Activated naive CD4-positive, alpha-beta T cell treated with anti-CD3 and anti-CD28 coated beads, Interleukin-2, amount 50 U/mL, for 24 hours (primary cell): ENCODE measurements at regions not wholly inside any gene's neighbourhood (a gene's known extent, or its start where the extent isn't known, plus 50 kb on each side); places are given as distances from the start of the nearest gene placed in this dataset.

Source experiments
- H3K27ac Mint-ChIP-seq: one replicate; pipeline ENCODE4 v1.8.0; 2021; ENCODE audit warnings: mild to moderate bottlenecking, mixed read lengths
- H3K27me3 Mint-ChIP-seq: one replicate; pipeline ENCODE4 v1.8.0; 2021; ENCODE audit warnings: mixed read lengths
- H3K36me3 Mint-ChIP-seq: one replicate; pipeline ENCODE4 v1.8.0; 2021; ENCODE audit warnings: mixed read lengths
- H3K4me1 Mint-ChIP-seq: one replicate; pipeline ENCODE4 v1.8.0; 2021; ENCODE audit warnings: mixed read lengths
- H3K4me3 Mint-ChIP-seq: one replicate; pipeline ENCODE4 v1.8.0; 2021; ENCODE audit warnings: mild to moderate bottlenecking, mixed read lengths
- H3K9me3 Mint-ChIP-seq: one replicate; pipeline ENCODE4 v1.8.0; 2021; ENCODE audit warnings: mixed read lengths

DNA sequence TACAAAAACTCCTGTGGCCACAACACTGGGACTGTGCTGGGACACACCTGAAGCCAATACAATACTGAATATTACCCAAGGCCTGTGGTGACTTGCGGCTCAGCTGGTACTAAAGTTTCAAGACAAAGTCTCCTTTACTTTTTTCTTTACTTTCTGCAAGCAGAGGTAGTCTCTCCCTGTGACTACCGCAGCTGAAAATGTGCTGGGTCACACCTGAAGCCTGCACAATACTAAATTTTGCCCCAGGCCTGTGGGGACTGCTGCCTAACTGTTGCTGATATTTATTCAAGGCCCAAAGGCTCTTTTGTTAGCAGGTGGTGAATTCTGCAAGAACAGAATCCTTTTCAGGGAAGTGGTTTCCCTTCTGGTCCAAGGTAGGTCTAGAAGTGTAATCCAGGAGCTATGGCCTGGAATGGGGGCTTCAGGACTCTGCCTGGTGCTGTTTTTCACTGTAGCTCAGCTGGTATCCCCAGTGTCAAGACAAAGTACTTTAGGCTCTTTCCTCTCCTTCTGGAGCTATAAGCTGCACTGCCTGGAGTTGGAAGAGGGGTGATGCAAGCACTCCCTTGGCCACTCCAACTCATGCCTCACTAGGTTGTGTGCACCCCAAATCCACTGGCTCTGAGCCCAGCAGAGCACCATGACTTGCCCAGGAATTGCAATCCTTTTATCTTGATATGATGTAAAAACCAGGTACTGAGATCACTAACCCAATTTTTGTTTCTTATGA lies 489.4 kb downstream of the TECRL start:
- H3K27ac Mint-ChIP-seq, result no peak overlapping the region
- H3K9me3 Mint-ChIP-seq, result peaks cover 13% of the 10 kb centered on the region
- H3K4me1 Mint-ChIP-seq, result no peaks in the 10 kb centered on the region
- no peaks in the 10 kb centered on the region for H3K27me3 Mint-ChIP-seq
- H3K36me3 Mint-ChIP-seq, result no peaks in the 10 kb centered on the region
- H3K4me3 Mint-ChIP-seq, result no peak overlapping the region

DNA sequence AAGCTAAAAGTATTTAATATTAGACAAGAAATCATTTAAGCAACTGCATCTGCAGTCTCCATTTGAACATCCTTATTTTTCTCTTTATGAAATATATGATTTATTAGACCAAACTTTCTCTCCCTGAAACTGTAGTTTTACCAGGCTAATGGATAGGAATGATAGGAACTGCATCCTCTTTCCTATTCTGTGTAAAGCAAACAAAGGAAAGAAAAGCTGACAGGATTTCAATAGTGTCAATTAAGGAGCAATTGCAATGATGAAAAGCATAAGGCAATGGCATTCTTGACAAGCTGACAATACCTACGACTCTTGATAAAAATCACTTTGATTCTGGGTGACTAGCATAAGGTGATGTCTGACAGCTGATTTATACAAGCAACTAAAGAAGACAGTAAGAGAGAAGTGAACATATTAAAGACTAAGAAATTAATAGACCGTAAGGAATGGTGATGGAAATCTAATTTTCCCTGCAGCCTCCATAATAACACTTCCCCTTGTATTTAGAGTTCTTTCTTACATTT lies 502.5 kb downstream of the TECRL start:
- Mint-ChIP-seq H3K4me3 (no peak overlapping the region), H3K27ac (no peak overlapping the region), H3K27me3 (no peaks in the 10 kb centered on the region), H3K4me1 (no peaks in the 10 kb centered on the region), H3K36me3 (no peaks in the 10 kb centered on the region), H3K9me3 (peaks cover 3% of the 10 kb centered on the region)

DNA sequence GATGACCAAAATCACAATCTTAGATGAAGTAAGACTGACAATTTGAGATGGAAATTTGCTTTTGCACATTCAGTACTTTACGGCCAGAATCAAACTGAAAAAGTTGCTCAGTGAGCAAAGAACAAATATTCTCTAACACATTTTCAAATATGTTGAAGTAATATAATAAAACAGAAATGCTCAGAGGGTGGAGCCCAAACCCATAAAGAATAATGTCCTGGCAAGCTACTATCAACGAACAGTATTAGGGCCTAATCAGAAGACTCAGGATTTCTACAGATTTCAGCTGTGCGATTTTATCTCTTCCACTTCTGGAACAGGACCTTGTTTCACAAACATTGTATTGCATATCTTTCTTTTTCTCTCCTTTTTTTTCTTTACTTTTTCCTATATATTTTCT lies 505.0 kb downstream of the TECRL start:
- Mint-ChIP-seq H3K4me3 (no peak overlapping the region), H3K36me3 (no peaks in the 10 kb centered on the region), H3K27ac (no peak overlapping the region), H3K4me1 (no peaks in the 10 kb centered on the region), H3K9me3 (peaks cover 10% of the 10 kb centered on the region), H3K27me3 (no peaks in the 10 kb centered on the region)

DNA sequence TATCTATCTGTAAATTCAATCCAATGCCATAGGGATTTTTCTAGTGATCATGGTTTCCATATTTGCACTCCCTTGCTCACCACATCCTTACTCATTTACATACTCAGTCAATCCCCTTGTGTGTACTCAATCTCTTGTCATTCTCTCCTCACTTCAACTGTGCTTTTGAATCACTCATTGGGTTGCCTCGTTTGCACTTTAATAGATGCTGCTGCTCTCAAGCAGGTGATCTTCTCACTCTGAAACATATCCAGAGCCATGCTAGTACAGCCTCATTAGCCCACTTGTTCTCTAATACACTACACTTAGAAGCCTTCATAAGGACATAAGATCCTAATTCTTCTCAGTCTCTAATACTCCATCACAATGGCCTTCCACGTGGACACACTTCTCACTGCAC lies 507.9 kb downstream of the TECRL start:
- no peak overlapping the region for H3K4me3 Mint-ChIP-seq
- H3K4me1 Mint-ChIP-seq, result no peaks in the 10 kb centered on the region
- peaks cover 19% of the 10 kb centered on the region for H3K9me3 Mint-ChIP-seq
- no peak overlapping the region for H3K27ac Mint-ChIP-seq
- no peaks in the 10 kb centered on the region for H3K27me3 Mint-ChIP-seq
- H3K36me3 Mint-ChIP-seq, result no peaks in the 10 kb centered on the region

DNA sequence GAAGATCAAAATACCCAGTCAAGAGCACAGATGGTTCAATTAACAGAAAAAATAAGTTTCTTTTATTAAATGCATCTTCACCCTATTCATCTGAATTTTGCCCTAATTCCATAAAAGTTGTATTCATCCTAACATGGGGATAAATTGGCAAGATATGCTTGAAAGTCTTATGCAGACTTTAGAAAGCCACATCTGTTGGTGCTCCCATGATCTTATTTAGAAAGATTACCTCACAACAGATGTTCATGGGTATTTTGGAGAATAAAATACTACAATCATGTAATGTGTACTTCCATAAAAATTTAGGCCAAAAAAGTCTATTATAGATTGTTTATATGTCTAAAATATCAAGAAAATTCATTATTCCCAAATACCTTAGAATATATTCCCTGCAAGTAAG lies 510.3 kb downstream of the TECRL start:
- H3K9me3 Mint-ChIP-seq, result peaks cover 19% of the 10 kb centered on the region
- no peak overlapping the region for H3K4me3 Mint-ChIP-seq
- no peaks in the 10 kb centered on the region for H3K36me3 Mint-ChIP-seq
- no peak overlapping the region for H3K27ac Mint-ChIP-seq
- H3K4me1 Mint-ChIP-seq, result no peaks in the 10 kb centered on the region
- H3K27me3 Mint-ChIP-seq, result no peaks in the 10 kb centered on the region

DNA sequence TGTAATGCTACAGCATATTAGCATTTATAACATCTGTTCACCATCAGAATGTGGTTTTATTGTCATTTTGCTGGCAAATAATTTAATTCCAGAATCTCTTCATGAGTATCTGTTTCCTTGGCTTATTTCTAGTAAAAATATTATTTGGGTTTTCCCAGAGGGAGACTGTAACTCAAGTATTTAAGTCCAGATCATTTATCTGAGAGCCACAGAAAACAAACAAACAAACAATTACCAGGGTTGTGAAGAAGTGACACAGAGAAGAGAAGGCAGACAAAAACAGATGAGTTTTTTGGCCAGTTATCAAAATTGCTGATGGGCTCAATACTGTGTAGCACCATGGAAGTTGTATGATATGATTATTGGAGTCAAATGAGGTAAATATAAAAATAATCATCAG lies 515.1 kb downstream of the TECRL start:
- H3K4me1 Mint-ChIP-seq, result no peaks in the 10 kb centered on the region
- no peaks in the 10 kb centered on the region for H3K36me3 Mint-ChIP-seq
- H3K27ac Mint-ChIP-seq, result no peak overlapping the region
- no peak overlapping the region for H3K4me3 Mint-ChIP-seq
- peaks cover 27% of the 10 kb centered on the region for H3K9me3 Mint-ChIP-seq
- no peaks in the 10 kb centered on the region for H3K27me3 Mint-ChIP-seq

DNA sequence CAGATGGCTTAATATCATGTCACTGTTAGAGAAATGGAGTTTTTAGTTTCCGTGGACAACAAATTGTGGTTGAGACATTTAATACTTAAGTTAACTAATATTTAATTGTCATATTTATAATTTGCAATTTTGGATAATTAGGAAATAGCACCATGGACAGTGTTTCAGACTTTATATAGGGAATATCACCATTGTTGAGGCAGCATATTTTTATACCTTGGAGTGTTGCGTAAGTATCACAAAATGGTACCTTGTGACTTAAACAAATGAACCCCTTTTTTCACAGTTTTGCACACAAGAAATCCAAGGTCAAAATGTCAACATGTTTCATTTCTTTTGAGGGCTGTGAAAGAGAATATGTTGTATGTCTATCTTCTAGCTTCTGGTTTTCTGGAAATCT lies 539.9 kb downstream of the TECRL start:
- Mint-ChIP-seq H3K27me3 (no peaks in the 10 kb centered on the region), H3K36me3 (no peaks in the 10 kb centered on the region), H3K9me3 (no peaks in the 10 kb centered on the region), H3K4me3 (no peak overlapping the region), H3K4me1 (no peaks in the 10 kb centered on the region), H3K27ac (no peak overlapping the region)

DNA sequence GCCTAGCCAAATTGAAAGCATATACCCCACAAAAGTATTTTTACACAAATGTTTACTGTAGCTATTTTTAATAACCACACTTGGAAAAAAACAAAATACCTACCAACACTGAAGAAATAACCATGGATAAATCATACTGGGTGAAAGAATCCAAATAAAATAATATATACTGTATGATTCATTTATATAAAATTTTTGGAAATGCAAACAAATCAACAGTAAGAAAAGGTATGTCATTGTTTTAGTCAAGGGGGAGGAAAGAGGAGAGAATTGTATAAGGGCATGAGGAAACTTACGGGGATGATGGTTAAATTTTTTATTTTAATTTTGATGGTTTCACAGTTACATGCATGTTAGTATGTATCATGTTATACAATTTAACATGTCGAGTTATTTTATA lies 557.8 kb downstream of the TECRL start:
- H3K27ac Mint-ChIP-seq, result no peak overlapping the region
- H3K4me3 Mint-ChIP-seq, result no peak overlapping the region
- no peaks in the 10 kb centered on the region for H3K27me3 Mint-ChIP-seq
- H3K4me1 Mint-ChIP-seq, result no peaks in the 10 kb centered on the region
- H3K9me3 Mint-ChIP-seq, result no peaks in the 10 kb centered on the region
- H3K36me3 Mint-ChIP-seq, result no peaks in the 10 kb centered on the region

DNA sequence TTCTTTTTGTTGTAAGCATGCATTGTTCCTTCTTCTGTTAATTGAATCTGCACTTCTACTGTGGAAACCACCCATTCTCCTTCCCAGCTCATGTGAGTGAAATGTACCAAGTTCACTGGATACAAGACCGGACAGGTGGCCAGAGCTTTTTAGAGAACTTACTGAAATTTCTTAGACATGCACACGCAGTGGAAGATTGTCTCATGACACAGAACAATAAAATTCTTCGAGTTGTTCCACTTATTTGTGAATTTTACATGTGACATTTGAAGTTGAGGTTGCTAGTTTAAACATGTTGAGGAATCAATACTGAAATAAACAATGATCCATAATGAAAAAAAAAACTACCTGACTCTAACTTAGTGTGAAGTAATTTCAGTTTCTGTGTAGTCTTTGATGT lies 568.0 kb downstream of the TECRL start:
- Mint-ChIP-seq H3K4me3 (no peak overlapping the region), H3K27me3 (no peaks in the 10 kb centered on the region), H3K27ac (no peak overlapping the region), H3K36me3 (no peaks in the 10 kb centered on the region), H3K9me3 (no peaks in the 10 kb centered on the region), H3K4me1 (no peaks in the 10 kb centered on the region)

DNA sequence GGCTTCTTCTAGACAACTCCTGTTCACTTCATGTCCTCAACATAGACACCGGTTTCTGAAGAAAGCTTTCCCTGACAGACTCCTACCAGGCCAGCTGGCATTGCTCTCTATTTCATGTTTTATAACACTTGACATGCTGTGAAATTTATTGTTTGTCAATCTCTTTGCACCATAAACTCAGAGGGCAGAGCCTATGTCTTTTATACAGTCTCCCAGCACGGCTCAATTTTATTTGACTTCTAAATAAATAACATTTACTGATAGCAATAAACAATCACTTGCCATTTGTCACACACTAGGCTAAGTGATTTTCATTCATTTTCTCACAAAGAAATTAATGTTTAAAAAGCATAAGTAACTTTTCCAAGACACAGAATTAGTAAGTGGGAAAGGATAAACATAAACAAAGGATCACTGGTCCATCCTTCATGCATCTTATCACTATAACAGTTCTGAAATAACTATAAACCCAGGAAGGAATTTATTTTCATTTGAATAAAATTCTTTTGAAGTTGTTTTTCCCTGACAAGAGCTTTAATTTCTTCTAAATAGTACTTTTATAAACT lies 577.6 kb downstream of the TECRL start:
- H3K9me3 Mint-ChIP-seq, result peaks cover 16% of the 10 kb centered on the region
- H3K4me1 Mint-ChIP-seq, result no peaks in the 10 kb centered on the region
- no peak overlapping the region for H3K27ac Mint-ChIP-seq
- no peaks in the 10 kb centered on the region for H3K36me3 Mint-ChIP-seq
- H3K4me3 Mint-ChIP-seq, result no peak overlapping the region
- no peaks in the 10 kb centered on the region for H3K27me3 Mint-ChIP-seq

DNA sequence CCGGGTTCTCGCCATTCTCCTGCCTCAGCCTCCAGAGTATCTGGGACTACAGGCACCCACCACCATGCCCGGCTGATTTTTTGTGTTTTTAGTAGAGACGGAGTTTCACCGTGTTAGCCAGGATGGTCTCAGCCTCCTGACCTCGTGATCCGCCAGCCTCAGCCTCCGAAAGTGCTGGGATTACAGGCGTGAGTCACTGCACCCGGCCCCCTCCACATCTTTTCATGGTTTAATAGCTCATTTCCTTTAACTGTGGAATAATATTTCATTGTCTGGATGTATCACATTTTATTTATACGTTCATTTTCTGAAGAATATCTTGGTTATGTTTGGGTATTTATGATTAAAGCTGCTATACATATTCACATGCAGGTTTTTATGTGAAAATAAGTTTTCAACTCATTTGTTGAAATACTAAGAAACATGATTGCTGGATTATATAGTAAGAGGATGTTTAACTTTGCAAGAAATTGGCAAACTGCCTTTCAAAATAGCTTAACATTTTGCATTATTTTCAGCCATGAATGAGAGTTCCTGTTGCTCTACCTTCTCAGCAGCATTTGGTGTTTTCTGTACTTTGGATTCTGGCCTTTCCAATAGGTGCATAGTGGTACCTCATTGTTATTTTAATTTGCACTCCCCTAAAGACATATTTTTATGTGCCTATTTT lies 591.9 kb downstream of the TECRL start:
- H3K9me3 Mint-ChIP-seq, result peaks cover 12% of the 10 kb centered on the region
- H3K36me3 Mint-ChIP-seq, result no peaks in the 10 kb centered on the region
- no peak overlapping the region for H3K4me3 Mint-ChIP-seq
- H3K27me3 Mint-ChIP-seq, result no peaks in the 10 kb centered on the region
- no peaks in the 10 kb centered on the region for H3K4me1 Mint-ChIP-seq
- no peak overlapping the region for H3K27ac Mint-ChIP-seq

DNA sequence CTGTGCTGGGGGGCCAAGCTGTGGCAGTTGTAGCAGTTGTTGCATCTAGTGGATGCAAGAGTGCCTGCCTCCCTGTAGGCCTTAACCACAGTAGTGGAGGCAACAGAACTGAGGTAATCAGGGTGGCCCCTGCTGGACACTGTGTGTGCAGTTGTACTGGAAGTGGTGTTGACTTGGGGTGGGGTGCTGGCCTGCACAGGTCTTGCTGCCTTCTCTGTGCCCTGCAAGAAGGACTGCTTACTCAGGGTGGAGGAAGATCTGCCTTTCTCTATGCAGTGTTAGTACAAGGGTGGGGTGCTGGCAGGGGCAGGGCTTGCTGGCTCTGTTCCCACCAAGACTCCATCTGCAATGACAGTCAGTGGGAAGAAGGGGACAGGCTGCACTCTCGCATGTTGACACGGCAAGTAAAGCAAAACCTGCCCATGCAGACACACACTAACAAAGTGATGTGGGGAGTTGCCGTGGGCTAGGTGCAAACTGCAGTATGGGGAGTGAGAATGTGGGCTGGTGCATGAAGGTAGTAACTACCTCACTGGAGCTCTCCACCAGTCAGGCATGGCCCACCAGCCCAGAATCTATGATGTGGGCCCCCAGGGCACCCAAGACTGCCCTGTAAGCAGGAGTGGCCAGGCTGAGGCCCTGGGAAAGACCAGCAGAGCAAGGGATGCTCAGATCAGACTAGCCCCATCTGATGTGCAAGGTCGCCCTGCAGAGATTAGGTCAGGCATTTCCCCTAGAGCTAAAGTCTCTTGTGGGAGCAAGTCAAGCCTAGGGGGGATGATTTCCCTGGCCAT lies 594.9 kb downstream of the TECRL start:
- Mint-ChIP-seq H3K9me3 (peaks cover 12% of the 10 kb centered on the region), H3K36me3 (no peaks in the 10 kb centered on the region), H3K4me1 (no peaks in the 10 kb centered on the region), H3K27ac (no peak overlapping the region), H3K4me3 (no peak overlapping the region), H3K27me3 (no peaks in the 10 kb centered on the region)

DNA sequence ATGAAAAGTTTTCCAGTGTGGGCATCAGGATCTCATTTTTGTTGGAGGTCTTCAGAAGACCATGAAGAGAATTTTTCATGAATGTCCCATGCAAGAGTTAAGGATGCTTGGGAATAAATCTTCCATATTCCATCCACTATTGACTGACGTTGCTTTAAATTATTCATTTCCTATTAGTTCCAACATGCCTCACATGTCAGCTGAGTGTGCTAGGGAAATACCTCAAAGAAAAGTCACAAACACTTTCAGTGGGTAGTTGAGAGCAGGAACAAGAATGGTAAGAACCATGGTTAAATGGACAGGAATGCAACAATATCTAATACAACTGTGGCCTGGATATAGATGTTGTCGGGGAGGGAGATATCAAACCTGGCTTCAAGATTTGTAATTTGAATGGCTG lies 610.1 kb downstream of the TECRL start:
- Mint-ChIP-seq H3K9me3 (no peaks in the 10 kb centered on the region), H3K4me1 (no peaks in the 10 kb centered on the region), H3K36me3 (no peaks in the 10 kb centered on the region), H3K27me3 (no peaks in the 10 kb centered on the region), H3K27ac (no peak overlapping the region), H3K4me3 (no peak overlapping the region)

DNA sequence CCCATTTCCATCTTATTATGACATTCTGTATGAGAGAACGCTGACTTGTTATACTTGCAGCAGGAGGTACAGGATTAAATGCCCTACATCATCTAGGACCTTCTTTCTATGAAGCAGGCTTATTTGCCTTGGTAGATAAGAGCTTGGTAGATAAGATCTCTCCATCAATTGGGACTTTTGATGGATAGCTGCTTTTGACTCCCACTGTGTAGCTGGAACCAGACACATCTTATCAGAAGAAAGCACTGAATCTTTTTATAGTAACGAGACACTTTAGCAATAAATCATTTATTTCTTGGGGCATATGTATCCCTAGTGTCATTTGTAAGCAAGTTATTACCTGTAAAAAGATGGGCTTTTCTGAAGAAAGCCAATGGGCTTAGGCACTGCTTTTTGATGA lies 613.9 kb downstream of the TECRL start:
- Mint-ChIP-seq H3K27ac (no peak overlapping the region), H3K27me3 (no peaks in the 10 kb centered on the region), H3K9me3 (peaks cover 7% of the 10 kb centered on the region), H3K4me1 (no peaks in the 10 kb centered on the region), H3K4me3 (no peak overlapping the region), H3K36me3 (no peaks in the 10 kb centered on the region)

DNA sequence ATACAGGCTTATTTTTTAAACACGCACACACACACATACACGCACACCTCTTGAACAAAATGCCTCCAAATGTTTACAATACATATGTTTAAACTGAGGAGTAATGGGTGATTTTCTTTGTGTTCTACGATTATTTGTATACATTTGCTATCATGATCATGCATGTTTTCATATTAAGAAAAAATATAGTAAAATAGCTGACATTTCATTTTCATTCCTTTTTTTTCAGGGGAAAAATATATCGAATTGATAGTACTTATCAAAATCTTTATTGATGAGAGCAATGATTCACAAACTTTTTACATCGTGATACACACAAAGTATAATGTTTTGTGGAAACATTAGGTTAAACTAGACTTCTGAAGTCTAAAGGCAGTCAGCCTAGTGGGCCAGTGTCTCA lies 618.9 kb downstream of the TECRL start:
- H3K4me1 Mint-ChIP-seq, result no peaks in the 10 kb centered on the region
- H3K27ac Mint-ChIP-seq, result no peak overlapping the region
- no peaks in the 10 kb centered on the region for H3K27me3 Mint-ChIP-seq
- H3K36me3 Mint-ChIP-seq, result no peaks in the 10 kb centered on the region
- H3K9me3 Mint-ChIP-seq, result peaks cover 11% of the 10 kb centered on the region
- no peak overlapping the region for H3K4me3 Mint-ChIP-seq

DNA sequence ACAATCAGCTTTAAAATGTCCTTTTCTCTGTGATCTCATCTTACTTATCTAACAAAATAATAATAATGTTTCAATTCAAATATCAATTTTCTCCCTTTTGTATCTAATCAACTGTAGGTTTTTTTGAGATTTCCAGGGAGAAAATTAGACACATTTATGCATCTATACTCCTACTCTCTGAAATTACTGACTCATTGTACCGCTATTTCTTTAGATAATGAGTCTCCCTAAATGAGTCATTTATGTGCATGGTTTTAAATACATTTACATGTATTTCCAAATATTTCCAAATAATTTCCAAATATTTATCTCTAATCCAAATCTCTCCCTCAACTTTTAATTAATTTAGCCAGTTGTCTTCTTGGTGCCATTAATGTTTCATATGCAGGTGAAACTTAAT lies 621.0 kb downstream of the TECRL start:
- no peaks in the 10 kb centered on the region for H3K36me3 Mint-ChIP-seq
- H3K27ac Mint-ChIP-seq, result no peak overlapping the region
- H3K4me3 Mint-ChIP-seq, result no peak overlapping the region
- no peaks in the 10 kb centered on the region for H3K27me3 Mint-ChIP-seq
- H3K4me1 Mint-ChIP-seq, result no peaks in the 10 kb centered on the region
- peaks cover 11% of the 10 kb centered on the region for H3K9me3 Mint-ChIP-seq
